ENCODE measurements at regions not wholly inside any gene's neighbourhood (a gene's known extent, or its start where the extent isn't known, plus 50 kb on each side); places are given as distances from the start of the nearest gene placed in this dataset.

DNA sequence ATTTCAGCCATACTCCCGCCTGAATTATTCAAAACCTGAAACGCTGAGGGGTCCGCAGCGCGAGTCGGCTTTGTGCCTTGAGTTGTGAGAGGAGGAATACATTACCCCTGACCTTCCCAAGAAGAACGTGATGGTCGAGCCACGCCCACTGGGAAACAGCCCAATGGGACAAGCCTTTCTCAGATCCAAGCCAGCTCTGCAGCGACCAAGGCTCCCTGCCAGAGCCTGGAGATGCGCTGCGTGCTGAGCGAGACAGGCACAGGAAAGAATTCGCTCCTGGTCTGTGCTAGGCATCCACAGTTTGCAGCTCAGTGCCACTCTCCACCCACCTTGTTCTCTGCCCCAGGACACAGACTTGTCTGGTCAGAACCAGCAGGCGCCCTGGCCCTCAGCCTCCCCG lies 74.1 kb upstream of the GLI2 start:
- H3K36me3 ChIP-seq (ENCODE audit: control insufficient read depth in 1 of 2, insufficient read depth in 2 of 2, low read length in 2 of 2): no peaks in the 10 kb centered on the region
- H2BK12ac ChIP-seq (ENCODE audit: low read length): no peak overlapping the region
- no peak overlapping the region for H3K14ac ChIP-seq (ENCODE audit: low read length)
- H3K27me3 ChIP-seq (ENCODE audit: insufficient read depth, low read length): no peaks in the 10 kb centered on the region
- no peak overlapping the region for H4K91ac ChIP-seq (ENCODE audit: low read depth, low read length)
- H3K27ac ChIP-seq (ENCODE audit: low read depth, low read length): no peak overlapping the region
- WGBS (ENCODE audit: extremely low coverage, insufficient coverage, insufficient read length): no CpG with 5 or more reads among the region's 16 CpGs
- no peak overlapping the region for H3K4ac ChIP-seq (ENCODE audit: low read depth, low read length)
- no peak for DNase-seq
- H2BK120ac ChIP-seq (ENCODE audit: insufficient read depth, low read length, poor library complexity): no peak overlapping the region
- no peak overlapping the region for H2AFZ ChIP-seq (ENCODE audit: insufficient read depth, low read length, poor library complexity)
- no peak overlapping the region for H2BK5ac ChIP-seq (ENCODE audit: low read depth, low read length, poor library complexity)
- H3K4me2 ChIP-seq (ENCODE audit: low read length): no peak overlapping the region
- no peaks in the 10 kb centered on the region for H3K79me2 ChIP-seq (ENCODE audit: control insufficient read depth, insufficient read depth, low read length, poor library complexity)
- H3K18ac ChIP-seq (ENCODE audit: low read length): no peak overlapping the region
- no peaks in the 10 kb centered on the region for H3K79me1 ChIP-seq (ENCODE audit: low read length)
- H4K8ac ChIP-seq (ENCODE audit: low read depth, low read length): no peak overlapping the region
- H3K4me1 ChIP-seq (ENCODE audit: control insufficient read depth in 1 of 2, insufficient read depth in 2 of 2, low read length in 2 of 2): no peaks in the 10 kb centered on the region
- H3K23ac ChIP-seq (ENCODE audit: low read length): no peak overlapping the region
- H2AK5ac ChIP-seq (ENCODE audit: low read length): no peak overlapping the region
- H3K4me3 ChIP-seq (ENCODE audit: low read depth, low read length): no peak overlapping the region
- H4K12ac ChIP-seq (ENCODE audit: low read depth, low read length): no peak overlapping the region
- H3K9ac ChIP-seq (ENCODE audit: low read length): no peak overlapping the region
- peaks cover 3% of the 10 kb centered on the region for H3K9me3 ChIP-seq (ENCODE audit: insufficient read depth, low read depth, low read length)

DNA sequence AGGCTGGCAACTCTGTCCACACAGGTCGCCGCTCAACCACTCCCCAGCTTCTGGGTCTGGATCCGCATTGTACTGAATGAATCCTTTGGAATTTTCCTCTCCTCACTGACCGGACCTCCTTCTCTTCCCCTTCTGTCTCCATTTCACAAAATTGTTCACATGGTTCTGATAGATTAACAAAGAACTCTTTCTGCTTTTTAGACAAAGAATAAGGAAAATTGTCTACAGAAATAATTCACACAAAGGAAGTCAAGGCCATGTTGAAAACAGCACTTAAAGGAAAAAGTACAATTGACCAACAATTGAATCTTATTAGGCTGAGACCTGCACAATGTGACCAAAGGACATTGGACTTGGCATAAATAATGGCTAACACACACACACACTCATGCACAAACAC lies 73.6 kb upstream of the GLI2 start:
- H3K27ac ChIP-seq (ENCODE audit: low read depth, low read length): no peak overlapping the region
- no peaks in the 10 kb centered on the region for H3K79me2 ChIP-seq (ENCODE audit: control insufficient read depth, insufficient read depth, low read length, poor library complexity)
- no peak overlapping the region for H2AFZ ChIP-seq (ENCODE audit: insufficient read depth, low read length, poor library complexity)
- H4K91ac ChIP-seq (ENCODE audit: low read depth, low read length): no peak overlapping the region
- no peaks in the 10 kb centered on the region for H3K36me3 ChIP-seq (ENCODE audit: control insufficient read depth in 1 of 2, insufficient read depth in 2 of 2, low read length in 2 of 2)
- H3K4ac ChIP-seq (ENCODE audit: low read depth, low read length): no peak overlapping the region
- H4K8ac ChIP-seq (ENCODE audit: low read depth, low read length): no peak overlapping the region
- no CpG with 5 or more reads among the region's 4 CpGs for WGBS (ENCODE audit: extremely low coverage, insufficient coverage, insufficient read length)
- no peak overlapping the region for H2BK12ac ChIP-seq (ENCODE audit: low read length)
- no peak overlapping the region for H3K14ac ChIP-seq (ENCODE audit: low read length)
- H4K12ac ChIP-seq (ENCODE audit: low read depth, low read length): no peak overlapping the region
- H3K18ac ChIP-seq (ENCODE audit: low read length): no peak overlapping the region
- no peak for DNase-seq
- H2BK120ac ChIP-seq (ENCODE audit: insufficient read depth, low read length, poor library complexity): no peak overlapping the region
- H2AK5ac ChIP-seq (ENCODE audit: low read length): no peak overlapping the region
- no peak overlapping the region for H3K9ac ChIP-seq (ENCODE audit: low read length)
- no peaks in the 10 kb centered on the region for H3K79me1 ChIP-seq (ENCODE audit: low read length)
- no peak overlapping the region for H3K23ac ChIP-seq (ENCODE audit: low read length)
- no peak overlapping the region for H3K4me3 ChIP-seq (ENCODE audit: low read depth, low read length)
- H3K4me2 ChIP-seq (ENCODE audit: low read length): no peak overlapping the region
- peaks cover 3% of the 10 kb centered on the region for H3K9me3 ChIP-seq (ENCODE audit: insufficient read depth, low read depth, low read length)
- H3K4me1 ChIP-seq (ENCODE audit: control insufficient read depth in 1 of 2, insufficient read depth in 2 of 2, low read length in 2 of 2): no peaks in the 10 kb centered on the region
- no peak overlapping the region for H2BK5ac ChIP-seq (ENCODE audit: low read depth, low read length, poor library complexity)
- no peaks in the 10 kb centered on the region for H3K27me3 ChIP-seq (ENCODE audit: insufficient read depth, low read length)

DNA sequence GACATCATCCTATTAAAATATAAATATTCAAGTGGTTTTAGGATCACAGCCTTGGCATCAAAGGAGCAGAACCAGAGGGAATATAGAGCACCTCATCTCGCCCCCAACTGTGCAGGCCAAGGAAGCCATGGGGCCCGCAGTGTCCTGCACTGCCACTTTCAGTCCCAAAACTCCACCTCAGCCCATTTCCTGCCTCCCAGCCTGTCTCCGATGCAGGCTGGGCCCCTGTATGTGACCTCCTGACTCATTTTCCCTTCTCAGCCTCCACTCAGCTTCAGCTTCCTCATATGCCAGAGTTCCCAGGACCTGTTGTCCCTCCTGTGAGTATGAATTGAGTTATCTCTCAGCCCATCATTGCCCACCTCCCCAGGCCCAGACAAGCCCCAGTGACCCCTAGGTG lies 72.9 kb upstream of the GLI2 start:
- H3K4me3 ChIP-seq (ENCODE audit: low read depth, low read length): no peak overlapping the region
- no peak overlapping the region for H3K14ac ChIP-seq (ENCODE audit: low read length)
- no peaks in the 10 kb centered on the region for H3K79me1 ChIP-seq (ENCODE audit: low read length)
- H4K8ac ChIP-seq (ENCODE audit: low read depth, low read length): no peak overlapping the region
- no peaks in the 10 kb centered on the region for H3K79me2 ChIP-seq (ENCODE audit: control insufficient read depth, insufficient read depth, low read length, poor library complexity)
- H3K9me3 ChIP-seq (ENCODE audit: insufficient read depth, low read depth, low read length): peaks cover 3% of the 10 kb centered on the region
- no peak overlapping the region for H3K9ac ChIP-seq (ENCODE audit: low read length)
- H4K91ac ChIP-seq (ENCODE audit: low read depth, low read length): no peak overlapping the region
- H3K23ac ChIP-seq (ENCODE audit: low read length): no peak overlapping the region
- H3K4me1 ChIP-seq (ENCODE audit: control insufficient read depth in 1 of 2, insufficient read depth in 2 of 2, low read length in 2 of 2): no peaks in the 10 kb centered on the region
- no peak overlapping the region for H4K12ac ChIP-seq (ENCODE audit: low read depth, low read length)
- no peak overlapping the region for H2AK5ac ChIP-seq (ENCODE audit: low read length)
- no CpG with 5 or more reads among the region's 3 CpGs for WGBS (ENCODE audit: extremely low coverage, insufficient coverage, insufficient read length)
- H2BK120ac ChIP-seq (ENCODE audit: insufficient read depth, low read length, poor library complexity): no peak overlapping the region
- H2BK12ac ChIP-seq (ENCODE audit: low read length): no peak overlapping the region
- no peak overlapping the region for H2BK5ac ChIP-seq (ENCODE audit: low read depth, low read length, poor library complexity)
- no peaks in the 10 kb centered on the region for H3K36me3 ChIP-seq (ENCODE audit: control insufficient read depth in 1 of 2, insufficient read depth in 2 of 2, low read length in 2 of 2)
- H3K4me2 ChIP-seq (ENCODE audit: low read length): no peak overlapping the region
- no peak overlapping the region for H3K27ac ChIP-seq (ENCODE audit: low read depth, low read length)
- H3K4ac ChIP-seq (ENCODE audit: low read depth, low read length): no peak overlapping the region
- no peak overlapping the region for H2AFZ ChIP-seq (ENCODE audit: insufficient read depth, low read length, poor library complexity)
- H3K18ac ChIP-seq (ENCODE audit: low read length): no peak overlapping the region
- no peaks in the 10 kb centered on the region for H3K27me3 ChIP-seq (ENCODE audit: insufficient read depth, low read length)
- DNase-seq: no peak

DNA sequence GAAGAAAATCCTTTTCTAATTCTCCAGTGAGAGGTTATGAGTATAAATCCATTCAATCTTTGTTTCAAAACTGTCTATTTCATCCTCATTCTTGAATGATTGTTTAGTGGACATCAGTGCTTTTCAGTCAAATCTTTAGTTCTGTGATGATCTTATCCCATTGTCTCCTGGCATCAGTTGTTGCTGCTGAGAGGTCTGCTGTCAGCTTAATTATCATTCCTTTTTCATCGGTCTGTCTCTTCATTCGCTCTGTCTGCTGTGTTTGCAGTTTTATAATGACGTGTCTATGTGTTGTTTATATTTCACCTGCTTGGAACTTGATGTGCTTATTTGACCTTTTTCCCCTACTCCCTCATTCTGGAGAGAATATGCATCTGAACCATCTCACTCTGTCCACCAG lies 69.2 kb upstream of the GLI2 start:
- H2BK12ac ChIP-seq (ENCODE audit: low read length): no peak overlapping the region
- no peak for DNase-seq

More for the DNA sequence above, 69.2 kb upstream of the GLI2 start:
- Histone ChIP-seq H3K18ac (ENCODE audit: low read length) (no peak overlapping the region), H3K23ac (ENCODE audit: low read length) (no peak overlapping the region), H4K12ac (ENCODE audit: low read depth, low read length) (no peak overlapping the region), H4K8ac (ENCODE audit: low read depth, low read length) (no peak overlapping the region), H4K91ac (ENCODE audit: low read depth, low read length) (no peak overlapping the region), H3K36me3 (ENCODE audit: control insufficient read depth in 1 of 2, insufficient read depth in 2 of 2, low read length in 2 of 2) (no peaks in the 10 kb centered on the region), H3K4me1 (ENCODE audit: control insufficient read depth in 1 of 2, insufficient read depth in 2 of 2, low read length in 2 of 2) (no peaks in the 10 kb centered on the region), H3K9ac (ENCODE audit: low read length) (no peak overlapping the region), H3K4me2 (ENCODE audit: low read length) (no peak overlapping the region), H3K79me1 (ENCODE audit: low read length) (no peaks in the 10 kb centered on the region), H2AK5ac (ENCODE audit: low read length) (no peak overlapping the region), H2BK5ac (ENCODE audit: low read depth, low read length, poor library complexity) (no peak overlapping the region), H3K79me2 (ENCODE audit: control insufficient read depth, insufficient read depth, low read length, poor library complexity) (no peaks in the 10 kb centered on the region), H3K4me3 (ENCODE audit: low read depth, low read length) (no peak overlapping the region), H2AFZ (ENCODE audit: insufficient read depth, low read length, poor library complexity) (no peak overlapping the region), H2BK120ac (ENCODE audit: insufficient read depth, low read length, poor library complexity) (no peak overlapping the region), H3K4ac (ENCODE audit: low read depth, low read length) (no peak overlapping the region), H3K27ac (ENCODE audit: low read depth, low read length) (no peak overlapping the region), H3K9me3 (ENCODE audit: insufficient read depth, low read depth, low read length) (peaks cover 1% of the 10 kb centered on the region), H3K14ac (ENCODE audit: low read length) (no peak overlapping the region), H3K27me3 (ENCODE audit: insufficient read depth, low read length) (no peaks in the 10 kb centered on the region)
- no CpG with 5 or more reads among the region's 3 CpGs for WGBS (ENCODE audit: extremely low coverage, insufficient coverage, insufficient read length)

Measured in trophoblast cell (in vitro differentiated cells and primary cell).